GM21423 (cell line): ENCODE measurements at regions not wholly inside any gene's neighbourhood (a gene's known extent, or its start where the extent isn't known, plus 50 kb on each side); places are given as distances from the start of the nearest gene placed in this dataset.
"Not testable (repeated sequence)": the region's sequence is repeated elsewhere in the genome, so short reads cannot be mapped to it uniquely, and the experiment has no call there.

Experiments used
- ATAC-seq: cut with Tn5 transposase; IDR thresholded peaks from one replicate; pipeline ENCODE4 v1.9.1; 2021; ENCODE audit warnings: mild to moderate bottlenecking, moderate library complexity; ENCODE audit not compliant: unreplicated experiment

GRCh38 chr2:61632276-61633169, 94.4 kb upstream of the XPO1 start:
- no peak for ATAC-seq

- no peak for ATAC-seq
These were observed 93.2 kb upstream of the XPO1 start for GRCh38 chr2:61631321-61631720.

GRCh38 chr2:61626827-61627226, 88.7 kb upstream of the XPO1 start:
- ATAC-seq = no peak

GRCh38 chr2:61623747-61624146, 85.6 kb upstream of the XPO1 start:
- no peak for ATAC-seq

- ATAC-seq = no peak
These were observed 82.3 kb upstream of the XPO1 start for GRCh38 chr2:61620244-61621159.

GRCh38 chr2:61619561-61619960, 81.4 kb upstream of the XPO1 start:
- no peak for ATAC-seq

GRCh38 chr2:61617610-61618009, 79.5 kb upstream of the XPO1 start:
- ATAC-seq = no peak

GRCh38 chr2:61605245-61605644, 67.1 kb upstream of the XPO1 start:
- no peak for ATAC-seq

- ATAC-seq = no peak
These were observed 66.3 kb upstream of the XPO1 start for GRCh38 chr2:61604433-61604832.

GRCh38 chr2:61598515-61599156, 60.5 kb upstream of the XPO1 start:
- ATAC-seq = not testable (repeated sequence)

- ATAC-seq = no peak
These were observed 59.4 kb upstream of the XPO1 start for GRCh38 chr2:61597300-61598289.

- ATAC-seq = not testable (repeated sequence)
These were observed 56.0 kb upstream of the XPO1 start for GRCh38 chr2:61594201-61594600.

GRCh38 chr2:61593648-61594047, 55.5 kb upstream of the XPO1 start:
- ATAC-seq = not testable (repeated sequence)

GRCh38 chr2:61590214-61590613, 52.1 kb upstream of the XPO1 start:
- no peak for ATAC-seq

GRCh38 chr2:61588566-61588965, 50.4 kb upstream of the XPO1 start:
- ATAC-seq = no peak
